ENCODE measurements at regions not wholly inside any gene's neighbourhood (a gene's known extent, or its start where the extent isn't known, plus 50 kb on each side); places are given as distances from the start of the nearest gene placed in this dataset.

DNA sequence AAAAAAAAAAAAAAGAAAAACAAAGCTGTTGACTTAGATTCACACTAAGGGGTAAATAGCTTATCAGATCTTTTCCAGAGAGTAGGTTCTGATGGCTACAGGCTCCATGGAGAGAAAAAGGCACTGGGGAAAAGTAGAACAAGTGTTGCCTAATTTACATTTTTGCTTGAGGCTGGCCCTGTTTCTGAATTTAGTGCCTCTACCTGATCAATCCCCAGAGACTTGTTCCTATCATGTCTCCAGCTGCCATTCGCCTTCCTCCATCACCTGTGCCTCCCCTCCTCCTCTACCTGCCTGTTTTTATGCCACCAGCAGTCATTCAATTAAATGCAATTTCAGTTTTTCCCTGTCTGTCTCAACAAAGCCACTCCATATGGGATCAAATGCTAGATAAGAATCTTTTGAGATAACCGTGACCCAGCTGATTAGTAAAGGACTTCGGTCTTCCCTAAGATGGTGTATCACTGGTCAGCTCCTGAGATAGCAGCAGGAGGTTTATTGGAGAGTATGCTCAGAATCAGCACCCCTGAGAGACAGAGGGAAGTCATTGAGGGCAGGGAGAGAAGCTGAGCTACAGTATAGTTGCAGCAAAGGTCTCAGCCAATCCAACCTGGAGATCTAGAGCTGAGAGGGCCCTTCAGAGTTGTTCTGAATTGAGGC, 88.1 kb upstream of the GADL1 start:
- TF ChIP-seq CTCF (IDR thresholded peaks at IDR 0.05; ENCODE audit: low read length) (no peak), EZH2 (IDR thresholded peaks at IDR 0.05; ENCODE audit: borderline replicate concordance, low read length) (no peak)
